ENCODE measurements at regions not wholly inside any gene's neighbourhood (a gene's known extent, or its start where the extent isn't known, plus 50 kb on each side); places are given as distances from the start of the nearest gene placed in this dataset.
A peak's percentile ranks its signal among the peaks of the same experiment; 100 is the strongest.
"Not testable (repeated sequence)": the region's sequence is repeated elsewhere in the genome, so short reads cannot be mapped to it uniquely, and the experiment has no call there.

GRCh38 chr9:84076384-84076783 lies 95.8 kb downstream of the RMI1 start:
- Histone ChIP-seq H3K27ac (no peak overlapping the region), H3K27me3 (no peaks in the 10 kb centered on the region), H4K20me1 (no peaks in the 10 kb centered on the region), H3K4me2 (no peak overlapping the region), H3K36me3 (no peaks in the 10 kb centered on the region), H3K9ac (no peak overlapping the region), H3K4me1 (peaks cover 30% of the 10 kb centered on the region), H3K9me3 (0 out of 2 replicates have a peak, but pooled peaks cover 6% of the 10 kb centered on the region), H3K4me3 (no peak overlapping the region)
- TF ChIP-seq Cebpa-rat (IDR thresholded peaks at IDR 0.05) = no peak

- H3K27me3 ChIP-seq, H3K9ac ChIP-seq, H3K27ac ChIP-seq, H4K20me1 ChIP-seq, H3K4me3 ChIP-seq, H3K9me3 ChIP-seq, H3K36me3 ChIP-seq, H3K4me2 ChIP-seq: not testable (repeated sequence)
- H3K4me1 ChIP-seq = peaks cover 44% of the 10 kb centered on the region
These were observed 97.2 kb downstream of the RMI1 start for GRCh38 chr9:84077816-84078215.

- Histone ChIP-seq H3K27ac (no peak overlapping the region), H3K4me1 (peaks cover 60% of the 10 kb centered on the region), H3K4me2 (peak overlapping the region; percentile 6; the same call in 1 of the 2 replicates), H3K9ac (no peak overlapping the region), H3K36me3 (no peaks in the 10 kb centered on the region), H3K9me3 (0 out of 2 replicates have a peak, but pooled peaks cover 6% of the 10 kb centered on the region), H3K4me3 (no peak overlapping the region), H4K20me1 (no peaks in the 10 kb centered on the region), H3K27me3 (no peaks in the 10 kb centered on the region)
- TF ChIP-seq Cebpa-rat (IDR thresholded peaks at IDR 0.05) = no peak
These were observed 99.4 kb downstream of the RMI1 start for GRCh38 chr9:84079994-84080393.

GRCh38 chr9:84101964-84102632 lies 121.5 kb downstream of the RMI1 start:
- H3K4me2 ChIP-seq = no peak overlapping the region
- no peak overlapping the region for H3K4me3 ChIP-seq
- TF ChIP-seq Cebpa-rat (IDR thresholded peaks at IDR 0.05) = no peak
- H3K27ac ChIP-seq = no peak overlapping the region
- peaks cover 12% of the 10 kb centered on the region for H3K9me3 ChIP-seq
- no peaks in the 10 kb centered on the region for H4K20me1 ChIP-seq
- H3K36me3 ChIP-seq = no peaks in the 10 kb centered on the region
- H3K4me1 ChIP-seq = no peaks in the 10 kb centered on the region
- H3K9ac ChIP-seq = no peak overlapping the region
- H3K27me3 ChIP-seq = no peaks in the 10 kb centered on the region

- Histone ChIP-seq H3K4me1 (no peaks in the 10 kb centered on the region), H3K4me3 (no peak overlapping the region), H4K20me1 (no peaks in the 10 kb centered on the region), H3K36me3 (no peaks in the 10 kb centered on the region), H3K4me2 (no peak overlapping the region), H3K27me3 (no peaks in the 10 kb centered on the region), H3K9me3 (peaks cover 12% of the 10 kb centered on the region), H3K9ac (no peak overlapping the region), H3K27ac (no peak overlapping the region)
- no peak for TF ChIP-seq Cebpa-rat (IDR thresholded peaks at IDR 0.05)
These were observed 123.2 kb downstream of the RMI1 start for GRCh38 chr9:84103651-84104377.

- H4K20me1 ChIP-seq = no peaks in the 10 kb centered on the region
- H3K27me3 ChIP-seq = no peaks in the 10 kb centered on the region
- H3K4me1 ChIP-seq = no peaks in the 10 kb centered on the region
- no peak overlapping the region for H3K9ac ChIP-seq
- no peak overlapping the region for H3K4me2 ChIP-seq
- no peak overlapping the region for H3K27ac ChIP-seq
- H3K36me3 ChIP-seq = no peaks in the 10 kb centered on the region
- H3K9me3 ChIP-seq = peaks cover 12% of the 10 kb centered on the region
- no peak for TF ChIP-seq Cebpa-rat (IDR thresholded peaks at IDR 0.05)
- no peak overlapping the region for H3K4me3 ChIP-seq
These were observed 126.5 kb downstream of the RMI1 start for GRCh38 chr9:84107081-84107480.

GRCh38 chr9:84107995-84108394 lies 127.4 kb downstream of the RMI1 start:
- Histone ChIP-seq H3K4me3 (no peak overlapping the region), H3K27me3 (no peaks in the 10 kb centered on the region), H3K4me1 (no peaks in the 10 kb centered on the region), H3K36me3 (no peaks in the 10 kb centered on the region), H3K27ac (no peak overlapping the region), H3K9me3 (peaks cover 12% of the 10 kb centered on the region), H3K9ac (no peak overlapping the region), H4K20me1 (no peaks in the 10 kb centered on the region), H3K4me2 (no peak overlapping the region)
- no peak for TF ChIP-seq Cebpa-rat (IDR thresholded peaks at IDR 0.05)

GRCh38 chr9:84111726-84112125 lies 131.1 kb downstream of the RMI1 start:
- no peaks in the 10 kb centered on the region for H3K36me3 ChIP-seq
- H4K20me1 ChIP-seq = no peaks in the 10 kb centered on the region
- no peaks in the 10 kb centered on the region for H3K27me3 ChIP-seq
- H3K4me1 ChIP-seq = no peaks in the 10 kb centered on the region
- H3K4me2 ChIP-seq = no peak overlapping the region
- no peak overlapping the region for H3K9ac ChIP-seq
- H3K9me3 ChIP-seq = 0 out of 2 replicates have a peak, but pooled peaks cover 4% of the 10 kb centered on the region
- TF ChIP-seq Cebpa-rat (IDR thresholded peaks at IDR 0.05) = no peak
- no peak overlapping the region for H3K27ac ChIP-seq
- no peak overlapping the region for H3K4me3 ChIP-seq

GRCh38 chr9:84121991-84122523 lies 141.5 kb downstream of the RMI1 start:
- TF ChIP-seq Cebpa-rat (IDR thresholded peaks at IDR 0.05) = no peak
- no peak overlapping the region for H3K4me2 ChIP-seq
- no peak overlapping the region for H3K4me3 ChIP-seq
- no peaks in the 10 kb centered on the region for H3K4me1 ChIP-seq
- no peaks in the 10 kb centered on the region for H3K36me3 ChIP-seq
- no peaks in the 10 kb centered on the region for H4K20me1 ChIP-seq
- no peak overlapping the region for H3K27ac ChIP-seq
- H3K27me3 ChIP-seq = no peaks in the 10 kb centered on the region
- no peak overlapping the region for H3K9ac ChIP-seq
- H3K9me3 ChIP-seq = peaks cover 5% of the 10 kb centered on the region; the same call in 1 of the 2 replicates

GRCh38 chr9:84122572-84122971 lies 142.0 kb downstream of the RMI1 start:
- Histone ChIP-seq H3K9me3 (peaks cover 3% of the 10 kb centered on the region; the same call in 1 of the 2 replicates), H3K9ac (no peak overlapping the region), H3K4me1 (no peaks in the 10 kb centered on the region), H3K4me3 (no peak overlapping the region), H4K20me1 (no peaks in the 10 kb centered on the region), H3K36me3 (no peaks in the 10 kb centered on the region), H3K27me3 (no peaks in the 10 kb centered on the region), H3K27ac (no peak overlapping the region), H3K4me2 (no peak overlapping the region)
- no peak for TF ChIP-seq Cebpa-rat (IDR thresholded peaks at IDR 0.05)

All from BLaER1 (cell line).